Stimulated activated CD4-positive, alpha-beta T cell treated with anti-CD3 and anti-CD28 coated beads, Interleukin-12 subunit alpha, Interleukin-12 subunit beta, amount 100 ng/mL, for 4 hours (primary cell): ENCODE measurements at regions not wholly inside any gene's neighbourhood (a gene's known extent, or its start where the extent isn't known, plus 50 kb on each side); places are given as distances from the start of the nearest gene placed in this dataset.

ENCODE experiments used
- DNase-seq: peaks from one replicate; pipeline ENCODE4 v3.0.0-alpha.2; 2020

- no peak for DNase-seq
Measured at GRCh38 chr21:15401331-15401730, 328.5 kb upstream of the USP25 start.

- DNase-seq, result no peak
Measured at GRCh38 chr21:15405214-15405613, 324.6 kb upstream of the USP25 start.

- DNase-seq, result no peak
Measured at GRCh38 chr21:15406791-15407190, 323.0 kb upstream of the USP25 start.

- DNase-seq, result no peak
Measured at GRCh38 chr21:15407585-15407984, 322.2 kb upstream of the USP25 start.

- no peak for DNase-seq
Measured at GRCh38 chr21:15408089-15408488, 321.7 kb upstream of the USP25 start.

GRCh38 chr21:15409031-15409430 lies 320.8 kb upstream of the USP25 start:
- DNase-seq, result no peak

- no peak for DNase-seq
Measured at GRCh38 chr21:15410853-15411252, 318.9 kb upstream of the USP25 start.

- DNase-seq, result no peak
Measured at GRCh38 chr21:15414057-15414456, 315.7 kb upstream of the USP25 start.

GRCh38 chr21:15415541-15416261 lies 314.1 kb upstream of the USP25 start:
- DNase-seq, result no peak

- no peak for DNase-seq
Measured at GRCh38 chr21:15421441-15421881, 308.3 kb upstream of the USP25 start.

GRCh38 chr21:15421947-15422346 lies 307.8 kb upstream of the USP25 start:
- no peak for DNase-seq

- no peak for DNase-seq
Measured at GRCh38 chr21:15422783-15423182, 307.0 kb upstream of the USP25 start.

- no peak for DNase-seq
Measured at GRCh38 chr21:15423676-15424445, 305.9 kb upstream of the USP25 start.

GRCh38 chr21:15425049-15425448 lies 304.7 kb upstream of the USP25 start:
- DNase-seq, result no peak

- DNase-seq, result no peak
Measured at GRCh38 chr21:15430023-15430422, 299.8 kb upstream of the USP25 start.

- no peak for DNase-seq
Measured at GRCh38 chr21:15430577-15430976, 299.2 kb upstream of the USP25 start.

GRCh38 chr21:15431053-15431452 lies 298.7 kb upstream of the USP25 start:
- no peak for DNase-seq

- no peak for DNase-seq
Measured at GRCh38 chr21:15433091-15433490, 296.7 kb upstream of the USP25 start.

GRCh38 chr21:15434163-15434905 lies 295.4 kb upstream of the USP25 start:
- DNase-seq, result no peak

- DNase-seq, result no peak
Measured at GRCh38 chr21:15436031-15436430, 293.8 kb upstream of the USP25 start.

- no peak for DNase-seq
Measured at GRCh38 chr21:15437883-15438282, 291.9 kb upstream of the USP25 start.

GRCh38 chr21:15439726-15440125 lies 290.1 kb upstream of the USP25 start:
- no peak for DNase-seq

- no peak for DNase-seq
Measured at GRCh38 chr21:15441060-15441493, 288.7 kb upstream of the USP25 start.

- DNase-seq, result no peak
Measured at GRCh38 chr21:15441992-15442391, 287.8 kb upstream of the USP25 start.
